ENCODE measurements at regions not wholly inside any gene's neighbourhood (a gene's known extent, or its start where the extent isn't known, plus 50 kb on each side); places are given as distances from the start of the nearest gene placed in this dataset.

- TF ChIP-seq POLR2AphosphoS5 (IDR thresholded peaks at IDR 0.05; ENCODE audit: insufficient read depth, low read depth, low read length): no peak
- TF ChIP-seq CTCF (IDR thresholded peaks at IDR 0.05; ENCODE audit: extremely low read depth in 1 of 2, insufficient read depth in 1 of 2, low read depth in 1 of 2, low read length in 2 of 2): no peak
- no peak for TF ChIP-seq JUN (IDR thresholded peaks at IDR 0.05; ENCODE audit: borderline replicate concordance, insufficient read depth, insufficient read length, low read depth)
- no peak for TF ChIP-seq POLR2A (IDR thresholded peaks at IDR 0.05; ENCODE audit: low read depth, low read length)
- TF ChIP-seq MAX (IDR thresholded peaks at IDR 0.05; ENCODE audit: insufficient read depth, insufficient read length): no peak
- TF ChIP-seq EZH2 (IDR thresholded peaks at IDR 0.05; ENCODE audit: borderline replicate concordance, low read depth, low read length, severe bottlenecking): no peak
- TF ChIP-seq GATA2 (IDR thresholded peaks at IDR 0.05; ENCODE audit: insufficient read depth, insufficient read length, low read depth, low read length): no peak
Observed at GRCh38 chr9:80698725-80699410, 990.5 kb downstream of the TLE1 start.
